ENCODE measurements at regions not wholly inside any gene's neighbourhood (a gene's known extent, or its start where the extent isn't known, plus 50 kb on each side); places are given as distances from the start of the nearest gene placed in this dataset.

DNA sequence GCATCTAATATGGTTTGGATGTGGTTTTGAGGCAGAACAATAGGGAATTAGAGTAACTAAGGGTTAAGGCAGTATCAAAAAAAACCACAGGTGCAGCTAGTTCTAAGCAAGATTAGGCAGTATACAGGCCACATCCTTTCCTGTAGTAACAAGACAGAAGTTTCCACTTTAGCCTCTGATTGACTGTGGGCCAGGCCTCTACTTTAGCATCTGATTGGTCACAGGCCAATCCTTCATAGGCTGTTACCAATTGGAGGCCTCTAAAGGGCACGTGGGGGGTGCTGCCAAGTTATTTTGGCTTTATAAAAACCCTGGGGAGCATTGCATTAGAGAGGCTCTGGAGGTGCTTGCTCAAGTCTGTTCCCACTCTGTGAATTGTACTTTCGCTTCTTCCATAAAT, 144.1 kb upstream of the ST8SIA4 start:
- Mint-ChIP-seq H3K4me1 (no peaks in the 10 kb centered on the region), H3K27ac (no peak overlapping the region), H3K9me3 (no peaks in the 10 kb centered on the region), H3K27me3 (ENCODE audit: insufficient read depth, low read depth, poor library complexity) (no peaks in the 10 kb centered on the region), H3K4me3 (no peak overlapping the region), H3K36me3 (ENCODE audit: low read depth) (no peaks in the 10 kb centered on the region)
- no peak for TF ChIP-seq EZH2 (IDR thresholded peaks at IDR 0.05; ENCODE audit: low read depth, unreplicated experiment)
- no peak for TF ChIP-seq STAT1 (IDR thresholded peaks at IDR 0.05; ENCODE audit: unreplicated experiment)
- no peak for TF ChIP-seq CTCF (conservative IDR thresholded peaks at IDR 0.05; ENCODE audit: low read depth in 2 of 2)
- TF ChIP-seq REST (IDR thresholded peaks at IDR 0.05; ENCODE audit: unreplicated experiment) = no peak
- Histone ChIP-seq H3K79me2 (replicated peaks; ENCODE audit: insufficient read depth) (no peaks in the 10 kb centered on the region), H3K36me3 (ENCODE audit: insufficient read depth) (no peaks in the 10 kb centered on the region), H2AFZ (no peak overlapping the region), H3K27ac (ENCODE audit: low read depth) (no peak overlapping the region), H4K20me1 (replicated peaks; ENCODE audit: insufficient read depth) (no peaks in the 10 kb centered on the region), H3F3A (replicated peaks; ENCODE audit: low read depth) (no peaks in the 10 kb centered on the region), H3K9me2 (ENCODE audit: insufficient read depth) (no peaks in the 10 kb centered on the region), H3K4me1 (ENCODE audit: insufficient read depth) (no peaks in the 10 kb centered on the region), H3K4me2 (no peak overlapping the region), H3K4me3 (no peak overlapping the region), H3K27me3 (ENCODE audit: insufficient read depth) (no peaks in the 10 kb centered on the region)
- no peak for ATAC-seq
- DNase-seq (ENCODE audit: low spot score) = no peak

GRCh38 chr5:101045689-101046088, 142.6 kb upstream of the ST8SIA4 start:
- H3F3A ChIP-seq (replicated peaks; ENCODE audit: low read depth) = no peaks in the 10 kb centered on the region
- no peaks in the 10 kb centered on the region for H3K9me2 ChIP-seq (ENCODE audit: insufficient read depth)
- Mint-ChIP-seq H3K36me3 (ENCODE audit: low read depth) (no peaks in the 10 kb centered on the region), H3K9me3 (no peaks in the 10 kb centered on the region), H3K4me1 (no peaks in the 10 kb centered on the region), H3K4me3 (no peak overlapping the region), H3K27me3 (ENCODE audit: insufficient read depth, low read depth, poor library complexity) (no peaks in the 10 kb centered on the region), H3K27ac (no peak overlapping the region)
- ATAC-seq = no peak
- no peak overlapping the region for H3K27ac ChIP-seq (ENCODE audit: low read depth)
- no peak overlapping the region for H3K4me3 ChIP-seq
- DNase-seq (ENCODE audit: low spot score) = no peak
- no peaks in the 10 kb centered on the region for H3K79me2 ChIP-seq (replicated peaks; ENCODE audit: insufficient read depth)
- H4K20me1 ChIP-seq (replicated peaks; ENCODE audit: insufficient read depth) = no peaks in the 10 kb centered on the region
- H2AFZ ChIP-seq = no peak overlapping the region
- H3K4me2 ChIP-seq = no peak overlapping the region
- no peaks in the 10 kb centered on the region for H3K4me1 ChIP-seq (ENCODE audit: insufficient read depth)
- H3K27me3 ChIP-seq (ENCODE audit: insufficient read depth) = no peaks in the 10 kb centered on the region
- no peaks in the 10 kb centered on the region for H3K36me3 ChIP-seq (ENCODE audit: insufficient read depth)
- no peak for TF ChIP-seq POLR2AphosphoS5 (IDR thresholded peaks at IDR 0.05; ENCODE audit: low read depth)
- TF ChIP-seq CTCF (conservative IDR thresholded peaks at IDR 0.05; ENCODE audit: low read depth in 2 of 2) = no peak; a peak in 1 of 4 replicates
- TF ChIP-seq JUNB (IDR thresholded peaks at IDR 0.05; ENCODE audit: unreplicated experiment) = no peak
- no peak for TF ChIP-seq REST (IDR thresholded peaks at IDR 0.05; ENCODE audit: unreplicated experiment)
- TF ChIP-seq NANOG (IDR thresholded peaks at IDR 0.05; ENCODE audit: borderline replicate concordance) = no peak
- TF ChIP-seq ZNF114 (CRISPR knock-in tag; IDR thresholded peaks at IDR 0.05) = no peak
- no peak for TF ChIP-seq STAT1 (IDR thresholded peaks at IDR 0.05; ENCODE audit: unreplicated experiment)
- TF ChIP-seq CREB1 (CRISPR knock-in tag; IDR thresholded peaks at IDR 0.05; ENCODE audit: low read depth) = no peak
- TF ChIP-seq, protein P1, sequence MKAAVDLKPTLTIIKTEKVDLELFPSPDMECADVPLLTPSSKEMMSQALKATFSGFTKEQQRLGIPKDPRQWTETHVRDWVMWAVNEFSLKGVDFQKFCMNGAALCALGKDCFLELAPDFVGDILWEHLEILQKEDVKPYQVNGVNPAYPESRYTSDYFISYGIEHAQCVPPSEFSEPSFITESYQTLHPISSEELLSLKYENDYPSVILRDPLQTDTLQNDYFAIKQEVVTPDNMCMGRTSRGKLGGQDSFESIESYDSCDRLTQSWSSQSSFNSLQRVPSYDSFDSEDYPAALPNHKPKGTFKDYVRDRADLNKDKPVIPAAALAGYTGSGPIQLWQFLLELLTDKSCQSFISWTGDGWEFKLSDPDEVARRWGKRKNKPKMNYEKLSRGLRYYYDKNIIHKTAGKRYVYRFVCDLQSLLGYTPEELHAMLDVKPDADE (IDR thresholded peaks at IDR 0.05) = no peak
- TF ChIP-seq ZNF331 (CRISPR knock-in tag; IDR thresholded peaks at IDR 0.05; ENCODE audit: low read depth) = no peak
- TF ChIP-seq EZH2 (IDR thresholded peaks at IDR 0.05; ENCODE audit: low read depth, unreplicated experiment) = no peak
- no peak for TF ChIP-seq EZH2phosphoT487 (IDR thresholded peaks at IDR 0.05; ENCODE audit: unreplicated experiment)
